HepG2 (cell line): ENCODE measurements at regions not wholly inside any gene's neighbourhood (a gene's known extent, or its start where the extent isn't known, plus 50 kb on each side); places are given as distances from the start of the nearest gene placed in this dataset.
"Not testable (repeated sequence)": the region's sequence is repeated elsewhere in the genome, so short reads cannot be mapped to it uniquely, and the experiment has no call there.

ENCODE experiments used
- ATF7 ChIP-seq, 2 experiments: fragments of 450-650 bp in 1 of 2; sonication (generic) in 1 of 2; formaldehyde crosslinking in 1 of 2; IDR thresholded peaks; 2 replicates each; pipeline versions ENCODE4 v1.4.0 to v1.6.1; 2016 to 2020; ENCODE audit warnings: antibody characterized with exemption in 1 of 2, mild to moderate bottlenecking in 1 of 2, missing genetic modification reagents in 1 of 2
- BCL3 ChIP-seq: sonication (generic); formaldehyde crosslinking; IDR thresholded peaks from 2 replicates; pipeline ENCODE4 v1.5.1; 2020; ENCODE audit warnings: mild to moderate bottlenecking, missing genetic modification reagents, moderate library complexity
- CEBPB ChIP-seq: IDR thresholded peaks from 2 replicates; pipeline ENCODE4 v1.6.1; 2011; ENCODE audit warnings: low read depth, low read length, improper control_type of control experiment, borderline replicate concordance
- ERF ChIP-seq: IDR thresholded peaks from 2 replicates; pipeline ENCODE4 v1.6.1; 2018; ENCODE audit warnings: missing biosample characterization, missing genetic modification reagents
- GABPB1 ChIP-seq: IDR thresholded peaks from 2 replicates; pipeline ENCODE4 v1.6.1; 2016; ENCODE audit warnings: mild to moderate bottlenecking, missing genetic modification reagents, moderate library complexity, missing compliant biosample characterization
- GLI4 ChIP-seq: sonication (generic); formaldehyde crosslinking; IDR thresholded peaks from 2 replicates; pipeline ENCODE4 v1.5.1; 2020; ENCODE audit warnings: missing genetic modification reagents, mild to moderate bottlenecking, moderate library complexity, borderline replicate concordance
- JDP2 ChIP-seq: sonication (generic); formaldehyde crosslinking; IDR thresholded peaks from 2 replicates; pipeline ENCODE4 v1.8.1; 2022; ENCODE audit warnings: missing genetic modification reagents, borderline replicate concordance
- PHB2 ChIP-seq: fragments of 450-650 bp; IDR thresholded peaks from 2 replicates; pipeline ENCODE4 v1.6.1; 2018; ENCODE audit not compliant: partially characterized antibody
- PHF20 ChIP-seq: sonication (generic); formaldehyde crosslinking; IDR thresholded peaks from 2 replicates; pipeline ENCODE4 v1.5.0; 2020; ENCODE audit warnings: mild to moderate bottlenecking, missing genetic modification reagents
- POLR2A ChIP-seq, 2 experiments: IDR thresholded peaks; 2 replicates each; pipeline ENCODE4 v1.6.1; 2011; ENCODE audit warnings: low read depth in 2 of 2, low read length in 2 of 2, mild to moderate bottlenecking in 1 of 2, moderate library complexity in 1 of 2; ENCODE audit not compliant: insufficient read depth in 1 of 2
- TAF15 ChIP-seq: fragments of 200-400 bp; formaldehyde crosslinking; IDR thresholded peaks from one replicate; pipeline ENCODE4 v1.6.1; 2018; ENCODE audit warnings: mild to moderate bottlenecking, low read depth, low read length; ENCODE audit not compliant: poor library complexity, severe bottlenecking
- ZNF225 ChIP-seq: sonication (generic); formaldehyde crosslinking; IDR thresholded peaks from 2 replicates; pipeline ENCODE4 v1.4.0; 2020; ENCODE audit warnings: mild to moderate bottlenecking, missing genetic modification reagents
- ZNF280B ChIP-seq: sonication (generic); formaldehyde crosslinking; IDR thresholded peaks from 2 replicates; pipeline ENCODE4 v1.5.0; 2020; ENCODE audit warnings: missing genetic modification reagents, mild to moderate bottlenecking, borderline replicate concordance
- TF ChIP-seq, protein P1 (sequence below): sonication (generic); formaldehyde crosslinking; IDR thresholded peaks from 2 replicates; pipeline ENCODE4 v1.5.0; 2020; ENCODE audit warnings: mild to moderate bottlenecking, missing genetic modification reagents, moderate library complexity

GRCh38 chr9:124089631-124090488, 78.3 kb downstream of the LHX2 start:
- TF ChIP-seq POLR2A (IDR thresholded peaks at IDR 0.05; ENCODE audit: insufficient read depth in 1 of 2, low read depth in 2 of 2, low read length in 2 of 2); CEBPB; ATF7 (IDR thresholded peaks at IDR 0.05); ATF7 (CRISPR knock-in tag; IDR thresholded peaks at IDR 0.05); ZNF225; PHF20 (CRISPR knock-in tag); GLI4 (CRISPR knock-in tag); TAF15; ERF; GABPB1 (CRISPR knock-in tag); BCL3 (CRISPR knock-in tag); PHB2; ZNF280B (CRISPR knock-in tag); JDP2 (CRISPR knock-in tag): not testable (repeated sequence)
- TF ChIP-seq, protein P1, sequence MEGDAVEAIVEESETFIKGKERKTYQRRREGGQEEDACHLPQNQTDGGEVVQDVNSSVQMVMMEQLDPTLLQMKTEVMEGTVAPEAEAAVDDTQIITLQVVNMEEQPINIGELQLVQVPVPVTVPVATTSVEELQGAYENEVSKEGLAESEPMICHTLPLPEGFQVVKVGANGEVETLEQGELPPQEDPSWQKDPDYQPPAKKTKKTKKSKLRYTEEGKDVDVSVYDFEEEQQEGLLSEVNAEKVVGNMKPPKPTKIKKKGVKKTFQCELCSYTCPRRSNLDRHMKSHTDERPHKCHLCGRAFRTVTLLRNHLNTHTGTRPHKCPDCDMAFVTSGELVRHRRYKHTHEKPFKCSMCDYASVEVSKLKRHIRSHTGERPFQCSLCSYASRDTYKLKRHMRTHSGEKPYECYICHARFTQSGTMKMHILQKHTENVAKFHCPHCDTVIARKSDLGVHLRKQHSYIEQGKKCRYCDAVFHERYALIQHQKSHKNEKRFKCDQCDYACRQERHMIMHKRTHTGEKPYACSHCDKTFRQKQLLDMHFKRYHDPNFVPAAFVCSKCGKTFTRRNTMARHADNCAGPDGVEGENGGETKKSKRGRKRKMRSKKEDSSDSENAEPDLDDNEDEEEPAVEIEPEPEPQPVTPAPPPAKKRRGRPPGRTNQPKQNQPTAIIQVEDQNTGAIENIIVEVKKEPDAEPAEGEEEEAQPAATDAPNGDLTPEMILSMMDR (CRISPR knock-in tag), result not testable (repeated sequence)
